ENCODE measurements at regions not wholly inside any gene's neighbourhood (a gene's known extent, or its start where the extent isn't known, plus 50 kb on each side); places are given as distances from the start of the nearest gene placed in this dataset.
A peak's percentile ranks its signal among the peaks of the same experiment; 100 is the strongest.

DNA sequence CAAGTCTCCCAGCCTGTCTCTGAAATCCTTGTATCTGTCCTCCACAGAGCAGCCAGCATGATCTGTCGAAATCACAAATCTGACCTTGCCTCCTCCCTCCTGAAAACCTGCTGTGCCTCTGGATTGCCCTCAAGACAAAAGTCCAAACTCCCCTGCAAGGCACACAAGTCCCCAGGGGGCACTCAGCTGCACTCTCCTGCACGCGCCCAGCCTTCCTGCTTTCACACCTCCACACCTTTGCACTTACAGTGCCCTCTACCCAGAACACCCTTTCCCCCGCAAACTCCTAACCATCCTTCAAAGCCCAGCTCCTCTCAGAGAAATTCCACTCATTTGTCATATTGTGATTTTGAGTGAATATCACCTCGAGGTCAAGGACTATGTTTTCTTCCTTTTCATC is 83.4 kb upstream of the TOP1 start:
- no peaks in the 10 kb centered on the region for H3K9me3 ChIP-seq
- H3K27me3 ChIP-seq = 0 out of 2 replicates have a peak, but pooled peaks cover 4% of the 10 kb centered on the region
- TF ChIP-seq, protein P1, sequence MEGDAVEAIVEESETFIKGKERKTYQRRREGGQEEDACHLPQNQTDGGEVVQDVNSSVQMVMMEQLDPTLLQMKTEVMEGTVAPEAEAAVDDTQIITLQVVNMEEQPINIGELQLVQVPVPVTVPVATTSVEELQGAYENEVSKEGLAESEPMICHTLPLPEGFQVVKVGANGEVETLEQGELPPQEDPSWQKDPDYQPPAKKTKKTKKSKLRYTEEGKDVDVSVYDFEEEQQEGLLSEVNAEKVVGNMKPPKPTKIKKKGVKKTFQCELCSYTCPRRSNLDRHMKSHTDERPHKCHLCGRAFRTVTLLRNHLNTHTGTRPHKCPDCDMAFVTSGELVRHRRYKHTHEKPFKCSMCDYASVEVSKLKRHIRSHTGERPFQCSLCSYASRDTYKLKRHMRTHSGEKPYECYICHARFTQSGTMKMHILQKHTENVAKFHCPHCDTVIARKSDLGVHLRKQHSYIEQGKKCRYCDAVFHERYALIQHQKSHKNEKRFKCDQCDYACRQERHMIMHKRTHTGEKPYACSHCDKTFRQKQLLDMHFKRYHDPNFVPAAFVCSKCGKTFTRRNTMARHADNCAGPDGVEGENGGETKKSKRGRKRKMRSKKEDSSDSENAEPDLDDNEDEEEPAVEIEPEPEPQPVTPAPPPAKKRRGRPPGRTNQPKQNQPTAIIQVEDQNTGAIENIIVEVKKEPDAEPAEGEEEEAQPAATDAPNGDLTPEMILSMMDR (IDR thresholded peaks at IDR 0.05; ENCODE audit: low read depth, low read length) = no peak
- no peaks in the 10 kb centered on the region for H3K36me3 ChIP-seq
- no peak overlapping the region for H3K4me3 ChIP-seq (ENCODE audit: low read depth, low read length)
- H3K4me1 ChIP-seq = no peaks in the 10 kb centered on the region
- DNase-seq = no peak

DNA sequence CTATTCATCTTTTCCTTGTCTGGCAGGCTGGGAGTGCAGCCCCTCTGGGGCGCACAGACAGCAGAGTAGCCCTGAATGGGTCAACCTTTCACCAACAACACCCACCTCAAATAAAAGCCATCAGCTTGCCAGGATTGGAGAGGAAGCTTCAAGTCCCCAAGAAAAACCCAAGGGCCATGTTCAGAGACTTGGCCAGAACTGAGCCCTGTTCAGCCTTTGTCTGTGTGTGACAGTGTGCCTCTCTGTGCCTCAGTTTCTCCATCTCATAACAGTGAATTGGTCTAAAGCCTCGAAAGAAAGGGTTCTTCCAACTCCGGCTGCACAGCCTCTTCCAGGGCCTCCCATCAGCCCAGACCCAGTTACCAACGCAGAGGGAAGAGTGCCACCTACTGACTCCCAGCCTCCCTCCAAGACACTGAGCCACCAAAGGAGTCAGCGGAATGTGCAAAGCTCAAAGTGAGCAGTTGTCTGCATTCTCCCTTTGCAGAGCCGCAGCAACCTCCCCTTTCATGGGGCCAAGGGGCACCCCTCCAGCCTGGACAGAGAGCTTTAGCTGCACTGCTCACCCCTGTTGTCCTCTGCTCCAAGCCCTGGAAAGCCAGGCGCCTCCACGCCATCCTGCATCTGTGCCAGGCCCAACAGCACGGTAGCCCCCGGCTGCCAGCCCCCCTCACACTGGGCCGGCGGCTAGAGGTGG is 82.7 kb upstream of the TOP1 start:
- TF ChIP-seq, protein P1 (IDR thresholded peaks at IDR 0.05; ENCODE audit: low read depth, low read length) = peak; percentile 93
- no peak overlapping the region for H3K4me3 ChIP-seq (ENCODE audit: low read depth, low read length)
- no peaks in the 10 kb centered on the region for H3K4me1 ChIP-seq
- DNase-seq = peak; percentile 69
- H3K27me3 ChIP-seq = 0 out of 2 replicates have a peak, but pooled peaks cover 4% of the 10 kb centered on the region
- H3K9me3 ChIP-seq = no peaks in the 10 kb centered on the region
- H3K36me3 ChIP-seq = no peaks in the 10 kb centered on the region

DNA sequence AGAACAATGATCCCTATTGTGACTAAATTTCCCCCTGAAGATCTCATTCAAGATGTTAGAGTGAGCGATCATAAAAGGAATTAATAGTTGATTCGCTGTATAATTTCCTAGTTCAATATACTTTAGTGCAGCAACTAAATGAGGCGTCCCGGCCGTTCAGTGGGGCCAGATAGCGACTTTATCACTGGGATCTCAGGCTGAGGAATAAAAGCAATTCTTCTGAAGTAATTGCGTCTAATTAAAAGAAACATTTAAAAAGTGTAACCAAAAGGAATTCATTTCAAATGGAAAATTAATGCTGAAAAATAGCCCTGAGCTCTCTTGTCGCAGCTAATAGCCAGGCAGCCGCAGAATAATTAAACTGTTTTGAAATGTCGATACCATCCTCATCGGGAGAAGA is 82.2 kb upstream of the TOP1 start:
- Histone ChIP-seq H3K9me3 (no peaks in the 10 kb centered on the region), H3K4me3 (ENCODE audit: low read depth, low read length) (no peak overlapping the region), H3K36me3 (no peaks in the 10 kb centered on the region), H3K27me3 (0 out of 2 replicates have a peak, but pooled peaks cover 4% of the 10 kb centered on the region), H3K4me1 (no peaks in the 10 kb centered on the region)
- DNase-seq = no peak
- TF ChIP-seq, protein P1 (IDR thresholded peaks at IDR 0.05; ENCODE audit: low read depth, low read length) = no peak

DNA sequence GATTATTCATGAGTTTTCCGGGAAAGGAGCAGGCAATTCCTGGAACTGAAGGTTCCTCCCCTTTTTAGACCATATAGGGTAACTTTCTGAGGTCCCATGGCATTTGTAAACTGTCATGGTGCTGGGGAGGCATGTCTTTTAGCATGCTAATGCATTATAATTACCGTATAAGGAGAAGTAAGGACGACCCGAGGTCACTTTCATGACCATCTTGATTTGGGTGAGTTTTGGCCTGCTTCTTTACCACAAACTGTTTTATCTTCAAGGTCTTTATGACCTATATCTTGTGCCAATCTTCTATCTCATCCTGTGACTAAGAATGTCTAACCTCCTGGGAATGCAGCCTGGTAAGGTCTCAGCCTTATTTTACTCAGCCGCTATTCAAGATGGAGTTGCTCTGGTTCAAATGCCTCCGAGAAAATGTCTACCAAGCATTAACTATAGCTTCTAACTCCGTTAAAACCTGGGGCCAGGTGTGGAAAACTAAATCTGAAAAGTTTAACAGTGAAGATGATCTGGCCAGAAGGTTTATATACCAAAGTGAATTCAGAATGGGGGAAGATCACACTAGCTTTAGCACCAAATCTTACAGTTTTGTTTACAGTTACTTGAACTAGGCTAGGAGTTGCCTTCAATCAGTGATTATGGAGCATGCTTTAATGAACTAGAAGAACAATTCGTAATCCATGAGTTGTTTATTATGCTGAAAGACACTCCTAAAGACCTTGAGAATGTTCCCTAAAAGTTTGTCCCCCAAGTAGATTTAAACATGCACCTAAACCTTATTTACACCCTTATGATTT is 80.0 kb upstream of the TOP1 start:
- no peaks in the 10 kb centered on the region for H3K9me3 ChIP-seq
- H3K4me1 ChIP-seq = no peaks in the 10 kb centered on the region
- TF ChIP-seq, protein P1 (IDR thresholded peaks at IDR 0.05; ENCODE audit: low read depth, low read length) = no peak
- no peak for DNase-seq
- 0 out of 2 replicates have a peak, but pooled peaks cover 4% of the 10 kb centered on the region for H3K27me3 ChIP-seq
- no peak overlapping the region for H3K4me3 ChIP-seq (ENCODE audit: low read depth, low read length)
- no peaks in the 10 kb centered on the region for H3K36me3 ChIP-seq

DNA sequence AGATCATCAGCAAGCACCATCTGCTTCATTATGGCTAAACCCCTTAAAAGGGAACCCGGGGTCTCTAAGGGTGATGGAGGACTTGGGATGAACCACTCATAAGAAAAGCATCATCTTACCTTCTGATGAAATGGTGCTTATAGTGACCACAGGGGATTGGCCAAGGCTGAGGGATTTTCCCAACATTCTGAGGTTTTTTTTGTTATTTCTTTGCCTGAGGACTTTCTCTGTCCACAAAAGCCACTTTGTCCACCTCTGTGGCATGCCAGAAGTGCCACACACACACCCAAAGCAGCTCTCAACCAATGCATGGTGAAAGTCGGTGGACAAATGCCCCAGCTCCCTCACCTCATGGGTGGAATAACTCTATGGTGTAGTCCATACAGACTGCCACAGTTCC is 79.3 kb upstream of the TOP1 start:
- no peaks in the 10 kb centered on the region for H3K4me1 ChIP-seq
- no peak overlapping the region for H3K4me3 ChIP-seq (ENCODE audit: low read depth, low read length)
- no peak for DNase-seq
- TF ChIP-seq, protein P1 (IDR thresholded peaks at IDR 0.05; ENCODE audit: low read depth, low read length) = no peak
- no peaks in the 10 kb centered on the region for H3K36me3 ChIP-seq
- no peaks in the 10 kb centered on the region for H3K9me3 ChIP-seq
- 0 out of 2 replicates have a peak, but pooled peaks cover 4% of the 10 kb centered on the region for H3K27me3 ChIP-seq

DNA sequence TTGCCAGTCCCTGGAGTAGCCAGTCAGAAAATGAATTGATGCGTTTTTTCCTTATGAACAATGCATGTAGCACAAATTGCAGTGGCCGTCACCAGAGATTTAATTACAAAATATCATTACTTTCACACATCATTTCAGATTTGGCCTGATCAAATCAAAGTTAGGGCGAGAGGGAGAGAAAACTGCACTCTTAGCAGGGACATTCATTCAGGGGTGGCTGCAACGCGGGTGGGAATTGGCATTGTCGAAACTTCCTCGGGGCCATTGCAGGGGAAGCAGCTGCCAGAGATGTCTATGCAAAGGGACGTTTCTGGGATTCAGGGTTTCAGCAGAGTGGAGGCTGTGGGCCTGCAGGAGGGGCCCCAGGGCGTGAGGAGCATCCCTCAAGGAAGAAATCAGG is 76.5 kb upstream of the TOP1 start:
- TF ChIP-seq, protein P1 (IDR thresholded peaks at IDR 0.05; ENCODE audit: low read depth, low read length) = no peak
- no peak for DNase-seq
- H3K4me3 ChIP-seq (ENCODE audit: low read depth, low read length) = no peak overlapping the region
- H3K9me3 ChIP-seq = no peaks in the 10 kb centered on the region
- H3K4me1 ChIP-seq = no peaks in the 10 kb centered on the region
- no peaks in the 10 kb centered on the region for H3K36me3 ChIP-seq
- H3K27me3 ChIP-seq = 0 out of 2 replicates have a peak, but pooled peaks cover 4% of the 10 kb centered on the region
